ENCODE measurements at regions not wholly inside any gene's neighbourhood (a gene's known extent, or its start where the extent isn't known, plus 50 kb on each side); places are given as distances from the start of the nearest gene placed in this dataset.

- TF ChIP-seq, protein P1, sequence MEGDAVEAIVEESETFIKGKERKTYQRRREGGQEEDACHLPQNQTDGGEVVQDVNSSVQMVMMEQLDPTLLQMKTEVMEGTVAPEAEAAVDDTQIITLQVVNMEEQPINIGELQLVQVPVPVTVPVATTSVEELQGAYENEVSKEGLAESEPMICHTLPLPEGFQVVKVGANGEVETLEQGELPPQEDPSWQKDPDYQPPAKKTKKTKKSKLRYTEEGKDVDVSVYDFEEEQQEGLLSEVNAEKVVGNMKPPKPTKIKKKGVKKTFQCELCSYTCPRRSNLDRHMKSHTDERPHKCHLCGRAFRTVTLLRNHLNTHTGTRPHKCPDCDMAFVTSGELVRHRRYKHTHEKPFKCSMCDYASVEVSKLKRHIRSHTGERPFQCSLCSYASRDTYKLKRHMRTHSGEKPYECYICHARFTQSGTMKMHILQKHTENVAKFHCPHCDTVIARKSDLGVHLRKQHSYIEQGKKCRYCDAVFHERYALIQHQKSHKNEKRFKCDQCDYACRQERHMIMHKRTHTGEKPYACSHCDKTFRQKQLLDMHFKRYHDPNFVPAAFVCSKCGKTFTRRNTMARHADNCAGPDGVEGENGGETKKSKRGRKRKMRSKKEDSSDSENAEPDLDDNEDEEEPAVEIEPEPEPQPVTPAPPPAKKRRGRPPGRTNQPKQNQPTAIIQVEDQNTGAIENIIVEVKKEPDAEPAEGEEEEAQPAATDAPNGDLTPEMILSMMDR (IDR thresholded peaks at IDR 0.05), result no peak
- TF ChIP-seq POLR2A (IDR thresholded peaks at IDR 0.05), result no peak
Measured at GRCh38 chr16:51402785-51403184, 251.7 kb upstream of the SALL1 start.

Measured in uterus (tissue), 2 donors.